CD1c-positive myeloid dendritic cell (primary cell): ENCODE measurements at regions not wholly inside any gene's neighbourhood (a gene's known extent, or its start where the extent isn't known, plus 50 kb on each side); places are given as distances from the start of the nearest gene placed in this dataset.

Experiments
- DNase-seq: peaks from one replicate; pipeline ENCODE4 v3.0.0-alpha.2; 2016; ENCODE audit errors: extremely low spot score

- no peak for DNase-seq
Measured at GRCh38 chr3:118412503-118412902, 622.1 kb downstream of the IGSF11 start.

- no peak for DNase-seq
Measured at GRCh38 chr3:118425272-118425837, 609.3 kb downstream of the IGSF11 start.

GRCh38 chr3:118433825-118434224, 600.8 kb downstream of the IGSF11 start:
- DNase-seq: no peak

GRCh38 chr3:118435851-118436350, 598.7 kb downstream of the IGSF11 start:
- no peak for DNase-seq

DNA sequence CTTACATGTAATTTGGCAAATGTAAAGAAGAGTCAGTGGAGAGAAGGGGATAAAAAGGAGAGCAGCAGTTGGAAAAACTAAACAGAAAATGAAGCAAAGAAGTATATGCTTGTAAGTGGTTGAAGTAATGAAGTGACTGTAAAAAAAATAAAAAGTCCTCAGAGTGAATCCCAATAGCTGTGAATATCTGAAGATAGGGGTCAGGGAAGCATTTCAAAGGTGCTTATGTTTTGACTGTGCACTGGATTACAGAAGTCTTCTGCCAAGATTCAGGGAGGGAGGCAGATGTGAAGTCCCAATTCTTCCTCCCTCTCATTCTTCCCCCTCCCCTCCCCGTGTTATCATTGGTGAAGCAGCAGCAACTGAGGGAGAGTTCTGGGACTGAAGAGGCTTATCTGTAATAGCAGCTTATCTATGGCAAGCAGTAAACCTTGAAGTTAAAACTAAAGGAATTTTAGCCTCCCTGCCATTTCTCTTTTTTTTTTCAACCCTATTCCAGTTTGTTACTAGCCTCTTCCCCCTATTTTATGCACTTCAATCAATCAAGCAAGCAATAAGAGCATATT, 597.9 kb downstream of the IGSF11 start:
- no peak for DNase-seq

- DNase-seq: no peak
Measured at GRCh38 chr3:118445036-118445435, 589.6 kb downstream of the IGSF11 start.

GRCh38 chr3:118447339-118447738, 587.3 kb downstream of the IGSF11 start:
- DNase-seq: no peak

- no peak for DNase-seq
Measured at GRCh38 chr3:118466795-118467330, 567.8 kb downstream of the IGSF11 start.

- DNase-seq: no peak
Measured at GRCh38 chr3:118468801-118469200, 565.8 kb downstream of the IGSF11 start.

- DNase-seq: no peak
Measured at GRCh38 chr3:118472586-118472985, 562.1 kb downstream of the IGSF11 start.

- DNase-seq: no peak
Measured at GRCh38 chr3:118473343-118473742, 561.3 kb downstream of the IGSF11 start.

GRCh38 chr3:118476885-118477618, 557.6 kb downstream of the IGSF11 start:
- DNase-seq: no peak

DNA sequence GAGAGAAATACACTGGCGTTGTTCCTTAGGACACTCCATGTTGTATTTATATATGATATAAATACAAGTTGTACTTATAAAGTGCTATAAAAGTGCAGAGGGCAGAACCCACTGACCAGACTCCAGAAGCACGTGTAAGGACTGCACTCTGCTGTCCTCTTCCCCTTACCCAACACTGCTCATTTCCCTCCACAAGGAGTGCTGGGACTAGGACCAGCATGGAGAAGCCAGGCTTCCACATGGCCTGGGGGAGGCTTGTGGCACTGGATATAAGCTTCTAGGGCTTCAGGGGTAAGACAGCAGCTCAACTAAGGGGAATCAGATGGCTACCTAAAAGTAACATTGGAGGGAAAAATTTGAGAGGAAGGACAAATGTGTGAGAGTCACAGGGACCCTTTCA, 556.9 kb downstream of the IGSF11 start:
- DNase-seq: no peak

DNA sequence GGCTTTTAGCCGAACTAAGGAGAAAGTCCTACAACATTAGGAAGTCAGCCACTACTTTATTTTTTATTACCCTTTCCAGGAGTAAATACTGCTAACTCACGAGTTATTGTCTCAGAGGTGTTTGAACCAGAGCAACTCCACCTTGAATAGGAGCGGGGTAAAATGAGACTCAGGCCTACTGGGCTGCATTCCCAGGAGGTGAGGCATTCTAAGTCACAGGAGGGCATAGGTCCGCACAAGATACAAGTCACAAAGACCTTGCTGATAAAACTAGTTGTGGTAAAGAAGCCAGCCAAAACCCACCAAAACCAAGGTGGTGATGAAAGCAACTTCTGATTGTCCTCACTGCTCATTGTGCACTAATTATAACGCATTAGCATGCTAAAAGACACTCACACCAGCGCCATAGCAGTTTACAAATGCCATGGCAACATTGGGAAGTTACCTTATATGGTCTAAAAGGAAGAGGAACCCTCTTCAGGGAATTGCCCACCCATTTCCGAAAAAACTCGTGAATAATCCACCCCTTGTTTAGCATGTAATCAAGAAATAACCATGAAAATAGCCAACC, 555.9 kb downstream of the IGSF11 start:
- no peak for DNase-seq

DNA sequence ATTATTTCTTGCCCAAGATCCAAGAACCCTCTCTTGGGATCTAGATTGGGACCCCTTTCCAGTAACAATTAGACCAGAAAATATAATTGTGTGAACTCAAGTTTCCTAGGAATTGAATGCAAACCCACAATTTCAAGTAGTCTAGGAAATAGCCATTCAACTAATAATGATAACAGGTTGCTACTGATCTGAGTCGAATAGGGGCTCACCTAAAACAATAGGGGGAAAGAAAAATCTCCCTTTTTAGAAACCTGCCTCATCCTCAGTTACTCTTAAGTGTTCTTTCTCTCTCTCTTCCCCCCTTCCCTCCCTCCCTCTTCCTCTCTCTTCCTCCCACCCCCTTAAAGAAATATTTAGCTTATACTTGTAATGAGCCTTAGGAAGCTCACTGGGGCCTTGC, 555.3 kb downstream of the IGSF11 start:
- DNase-seq: no peak

- DNase-seq: no peak
Measured at GRCh38 chr3:118480101-118480860, 554.4 kb downstream of the IGSF11 start.

DNA sequence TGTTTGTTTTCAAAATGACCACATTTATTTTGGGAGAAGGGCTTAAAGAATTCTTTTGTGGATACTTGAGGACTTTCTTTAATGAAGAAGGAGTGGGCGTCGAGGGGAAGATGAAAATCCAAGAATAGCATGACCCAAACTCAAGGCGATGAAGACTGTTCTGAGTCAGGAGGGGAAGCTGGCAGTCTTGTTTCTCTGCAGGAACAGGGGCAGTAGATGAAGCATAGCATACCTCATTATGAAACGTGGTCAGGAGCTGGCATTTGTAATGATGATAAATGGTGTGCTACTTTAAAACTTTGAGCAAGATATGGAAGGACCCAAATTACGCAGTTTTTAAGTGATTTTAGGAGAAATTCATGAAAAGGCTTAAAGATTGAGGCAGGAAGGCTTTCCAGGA, 549.0 kb downstream of the IGSF11 start:
- DNase-seq: no peak

- no peak for DNase-seq
Measured at GRCh38 chr3:118487734-118488133, 546.9 kb downstream of the IGSF11 start.

DNA sequence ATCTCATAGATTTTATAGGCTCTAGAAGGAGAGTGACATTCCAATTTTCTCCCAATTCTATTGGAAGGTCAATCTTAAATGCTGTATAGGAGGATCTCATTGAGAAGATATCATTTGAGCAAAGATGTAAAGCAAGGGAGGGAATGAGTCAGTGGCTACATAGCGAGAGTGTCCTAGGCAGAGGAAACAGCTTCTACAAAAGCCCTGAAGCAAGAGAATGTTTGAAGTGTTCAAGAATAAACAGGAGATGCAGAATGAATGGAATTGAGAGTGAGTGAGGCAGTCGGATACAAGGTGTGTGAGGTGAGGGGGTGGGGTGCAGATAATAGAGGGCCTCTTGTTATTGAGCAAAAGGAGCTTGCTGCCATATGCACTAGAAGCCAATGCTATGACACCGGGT, 545.9 kb downstream of the IGSF11 start:
- DNase-seq: no peak

DNA sequence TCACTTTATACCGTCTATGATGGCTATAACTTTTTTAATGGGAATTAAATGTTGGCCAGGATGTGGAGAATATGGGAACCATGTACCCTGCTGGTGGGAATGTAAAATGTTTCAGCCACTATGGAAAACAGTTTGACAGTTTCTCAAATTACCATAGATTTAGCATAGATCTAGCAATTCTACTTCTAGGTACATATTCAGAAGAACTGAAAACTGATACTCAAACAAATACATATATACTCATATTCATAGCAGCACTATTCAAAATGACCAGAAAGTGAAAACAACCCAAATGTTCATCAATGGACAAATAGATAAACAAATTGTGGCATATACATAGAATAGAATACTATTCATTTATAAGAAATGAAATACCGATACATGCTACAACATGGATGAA, 539.4 kb downstream of the IGSF11 start:
- no peak for DNase-seq

DNA sequence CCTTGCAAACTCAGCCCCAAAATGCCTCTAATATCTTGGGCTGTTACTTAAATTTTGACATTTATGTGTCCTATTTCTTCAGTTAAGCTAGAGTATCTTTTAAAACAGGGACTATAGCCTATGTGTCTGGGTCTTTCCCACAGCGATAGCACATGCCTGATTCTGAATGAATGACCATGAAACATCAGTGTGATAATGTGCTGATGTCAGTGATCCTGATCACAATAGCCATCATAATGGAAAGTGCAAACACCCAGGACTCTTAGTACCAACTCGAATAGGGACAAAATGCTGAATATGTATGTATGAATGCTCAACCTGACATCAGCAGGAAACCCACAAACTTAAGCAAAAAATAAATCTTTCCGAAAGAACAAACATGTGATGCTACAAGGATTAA, 537.4 kb downstream of the IGSF11 start:
- DNase-seq: no peak

DNA sequence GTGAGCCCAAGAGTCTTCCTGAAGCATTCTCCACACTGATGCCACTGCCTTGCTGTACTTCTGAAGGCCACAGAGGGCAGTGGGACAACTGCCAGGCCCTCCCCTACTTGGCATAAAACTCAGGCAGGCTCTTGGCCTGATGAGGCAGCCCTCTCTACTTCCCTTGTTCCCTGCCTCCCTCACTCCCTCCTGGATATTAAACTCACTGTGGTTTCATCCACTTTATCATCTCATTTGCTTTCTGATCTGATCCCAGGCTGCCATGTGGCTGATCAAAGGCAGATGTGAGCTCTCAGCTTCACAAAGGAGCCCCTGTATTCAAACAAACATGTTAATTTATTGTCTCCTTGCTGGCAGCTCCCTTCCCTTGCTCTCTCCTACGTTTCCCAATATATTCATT, 533.5 kb downstream of the IGSF11 start:
- no peak for DNase-seq
